ENCODE measurements at regions not wholly inside any gene's neighbourhood (a gene's known extent, or its start where the extent isn't known, plus 50 kb on each side); places are given as distances from the start of the nearest gene placed in this dataset.

DNA sequence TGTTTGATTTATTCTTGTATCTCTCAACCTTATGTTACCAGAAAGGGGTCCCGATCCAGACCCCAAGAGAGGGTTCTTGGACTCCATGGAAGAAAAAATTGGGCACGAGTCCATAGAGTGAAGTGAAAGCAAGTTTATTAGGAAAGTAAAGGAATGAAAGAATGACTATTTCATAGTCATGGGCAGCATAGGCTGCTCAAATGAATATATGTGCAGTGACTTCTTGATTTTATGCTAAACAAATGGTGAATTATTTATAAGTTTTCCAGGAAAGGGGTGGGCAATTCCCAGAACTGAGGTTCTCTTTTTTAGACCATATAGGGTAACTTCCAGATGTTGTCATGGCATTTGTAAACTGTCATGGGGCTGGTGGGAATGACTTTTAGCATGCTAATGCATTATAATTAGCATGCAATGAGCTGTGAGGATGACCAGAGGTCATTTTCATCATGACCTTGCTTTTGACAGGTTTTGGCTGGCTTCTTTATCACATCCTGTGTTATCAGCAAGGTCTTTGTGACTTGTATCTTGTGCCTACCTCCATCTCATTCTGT is 832.4 kb upstream of the CDH2 start:
- H3K4me1 ChIP-seq (replicated peaks), result no peaks in the 10 kb centered on the region
- no peak overlapping the region for H3K27ac ChIP-seq
- no peak overlapping the region for H3K4me3 ChIP-seq
- no peaks in the 10 kb centered on the region for H3K9me3 ChIP-seq (replicated peaks)
- DNase-seq (ENCODE audit: low read depth in 1 of 2, low spot score in 2 of 2), result no peak
- H3K36me3 ChIP-seq, result no peaks in the 10 kb centered on the region
- H3K27me3 ChIP-seq (replicated peaks), result no peaks in the 10 kb centered on the region

DNA sequence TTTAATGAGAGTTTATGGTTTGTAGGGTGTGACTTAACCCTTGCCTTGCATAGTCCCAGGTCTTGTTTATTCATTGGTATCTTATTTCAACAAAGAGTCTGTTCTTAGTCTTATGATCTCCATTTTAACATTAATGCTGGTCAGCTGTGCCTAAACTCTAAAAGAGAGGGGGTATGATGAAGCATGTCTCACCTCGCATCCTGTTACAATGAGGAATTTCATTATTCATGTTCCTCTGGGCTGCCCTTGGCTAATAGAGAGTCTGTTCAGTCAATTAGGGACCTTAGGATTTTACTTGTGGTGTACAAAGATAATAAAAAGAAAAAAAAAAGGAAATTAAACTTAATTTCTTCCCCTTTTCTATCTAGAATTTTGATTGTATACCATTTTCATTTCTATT is 831.9 kb upstream of the CDH2 start:
- DNase-seq (ENCODE audit: low read depth in 1 of 2, low spot score in 2 of 2), result no peak

DNA sequence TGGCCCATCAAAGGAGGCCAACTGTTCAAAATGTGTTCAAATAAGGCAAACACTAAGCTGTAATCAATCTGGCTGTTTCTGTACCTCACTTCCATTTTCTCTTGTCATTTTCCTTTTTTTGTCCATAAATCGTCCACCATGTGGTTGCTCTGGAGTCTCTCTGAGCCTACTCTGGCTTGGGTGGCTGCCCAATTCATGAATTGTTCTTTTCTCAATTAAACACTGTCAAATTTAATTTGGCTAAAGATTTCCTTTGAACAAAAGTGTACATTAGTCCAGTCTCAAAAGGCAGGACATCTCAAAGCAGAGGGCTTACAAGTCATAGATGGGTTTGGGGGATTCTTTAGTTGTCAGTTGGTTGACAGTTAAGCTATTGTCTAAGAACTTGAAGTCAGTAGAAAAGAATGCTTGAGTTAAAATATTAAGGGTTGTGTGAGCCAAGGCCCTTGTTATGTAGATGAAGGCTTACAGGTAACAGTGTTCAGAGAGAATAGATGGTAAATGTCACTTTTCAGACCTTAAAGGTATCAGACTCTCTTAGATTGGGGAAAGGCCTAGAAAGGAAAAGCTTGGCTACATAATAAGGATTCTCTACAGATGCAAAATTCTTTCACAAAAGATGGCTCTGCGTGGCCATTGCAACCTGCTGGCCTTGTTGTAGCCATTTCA is 831.2 kb upstream of the CDH2 start:
- H3K27ac ChIP-seq, result no peak overlapping the region
- H3K27me3 ChIP-seq (replicated peaks), result no peaks in the 10 kb centered on the region
- H3K36me3 ChIP-seq, result no peaks in the 10 kb centered on the region
- no peaks in the 10 kb centered on the region for H3K4me1 ChIP-seq (replicated peaks)
- no peak overlapping the region for H3K4me3 ChIP-seq
- DNase-seq (ENCODE audit: low read depth in 1 of 2, low spot score in 2 of 2), result no peak
- no peaks in the 10 kb centered on the region for H3K9me3 ChIP-seq (replicated peaks)

More for the DNA sequence above, 831.9 kb upstream of the CDH2 start:
- no peaks in the 10 kb centered on the region for H3K36me3 ChIP-seq
- no peak overlapping the region for H3K4me3 ChIP-seq
- H3K9me3 ChIP-seq (replicated peaks), result no peaks in the 10 kb centered on the region
- H3K27ac ChIP-seq, result no peak overlapping the region
- no peaks in the 10 kb centered on the region for H3K4me1 ChIP-seq (replicated peaks)
- no peaks in the 10 kb centered on the region for H3K27me3 ChIP-seq (replicated peaks)

DNA sequence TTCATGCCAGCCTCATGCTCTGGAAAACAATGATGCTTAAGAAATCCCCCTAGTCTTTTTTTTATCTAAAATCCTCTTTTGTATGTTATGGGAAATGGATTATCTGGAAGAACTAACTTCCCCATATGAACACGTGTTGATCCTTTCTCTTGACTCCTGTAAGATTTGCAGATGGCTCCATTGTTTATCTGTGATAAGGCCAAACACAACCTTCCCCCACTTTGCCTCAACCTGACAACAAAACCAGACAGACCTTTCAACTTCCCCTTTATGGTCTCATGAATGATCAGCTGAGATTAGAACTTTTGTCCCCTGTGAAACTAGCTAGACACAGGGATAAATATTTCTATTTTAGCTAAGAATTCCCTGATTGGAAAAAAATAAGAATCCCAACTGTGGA is 828.0 kb upstream of the CDH2 start:
- Histone ChIP-seq H3K27me3 (replicated peaks) (no peaks in the 10 kb centered on the region), H3K9me3 (replicated peaks) (no peaks in the 10 kb centered on the region), H3K36me3 (no peaks in the 10 kb centered on the region), H3K4me3 (no peak overlapping the region), H3K4me1 (replicated peaks) (no peaks in the 10 kb centered on the region), H3K27ac (no peak overlapping the region)
- DNase-seq (ENCODE audit: low read depth in 1 of 2, low spot score in 2 of 2), result no peak

DNA sequence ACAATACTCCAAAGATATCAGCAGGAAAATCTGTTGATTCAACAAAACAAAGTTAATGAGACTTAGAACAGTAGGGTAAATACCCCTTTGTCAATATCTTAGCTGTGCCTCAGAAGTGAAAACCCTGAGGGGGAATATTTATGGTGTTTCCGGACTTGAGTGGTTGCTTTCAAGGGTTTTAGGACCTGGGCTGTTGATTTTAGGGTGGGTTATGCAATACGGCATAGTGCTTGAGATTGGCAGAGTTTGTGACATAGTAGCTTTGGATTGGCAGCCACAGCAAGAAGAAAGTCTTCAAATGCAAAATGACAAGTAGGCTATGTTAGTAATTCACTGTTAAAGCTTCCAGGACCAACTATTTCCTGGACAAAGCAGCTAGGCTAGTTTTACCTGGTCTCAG is 826.3 kb upstream of the CDH2 start:
- no peaks in the 10 kb centered on the region for H3K9me3 ChIP-seq (replicated peaks)
- no peaks in the 10 kb centered on the region for H3K36me3 ChIP-seq
- no peak overlapping the region for H3K4me3 ChIP-seq
- DNase-seq (ENCODE audit: low read depth in 1 of 2, low spot score in 2 of 2), result no peak
- no peaks in the 10 kb centered on the region for H3K4me1 ChIP-seq (replicated peaks)
- H3K27ac ChIP-seq, result no peak overlapping the region
- H3K27me3 ChIP-seq (replicated peaks), result no peaks in the 10 kb centered on the region

DNA sequence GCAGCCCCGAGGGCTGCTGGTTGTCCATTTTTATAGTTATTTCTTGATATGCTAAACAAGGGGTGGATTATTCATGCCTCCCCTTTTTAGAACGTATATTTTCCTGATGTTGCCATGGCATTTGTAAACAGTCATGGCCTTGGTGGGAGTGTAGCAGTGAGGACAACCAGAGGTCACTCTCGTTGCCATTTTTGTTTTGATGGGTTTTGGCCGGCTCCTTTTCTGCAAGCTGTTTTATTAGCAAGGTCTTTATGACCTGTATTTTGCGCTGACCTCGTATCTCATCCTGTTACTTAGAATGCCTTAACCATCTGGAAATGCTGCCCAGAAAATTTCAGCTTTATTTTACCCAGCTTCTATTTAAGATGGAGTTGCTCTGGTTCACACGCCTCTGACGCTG is 825.8 kb upstream of the CDH2 start:
- H3K4me1 ChIP-seq (replicated peaks), result no peaks in the 10 kb centered on the region
- DNase-seq (ENCODE audit: low read depth in 1 of 2, low spot score in 2 of 2), result no peak

DNA sequence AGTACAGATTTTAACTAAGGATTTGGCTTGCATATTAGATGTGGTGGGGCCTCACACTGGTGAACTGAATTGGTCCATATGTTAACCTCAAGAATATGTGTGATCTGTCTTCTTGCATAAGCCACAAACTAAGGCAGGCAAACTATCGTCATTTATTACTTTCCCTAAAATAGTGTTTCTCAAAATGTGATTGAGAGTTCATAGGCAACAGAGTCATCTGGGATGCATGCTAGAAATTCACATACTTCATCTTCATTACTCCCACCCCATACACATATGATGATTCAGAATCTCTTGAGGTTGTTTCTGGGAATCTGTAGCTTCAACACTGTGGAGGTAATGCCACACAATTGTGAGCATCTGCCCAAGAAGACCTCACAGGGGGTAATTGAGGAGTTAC is 822.8 kb upstream of the CDH2 start:
- no peaks in the 10 kb centered on the region for H3K4me1 ChIP-seq (replicated peaks)
- H3K9me3 ChIP-seq (replicated peaks), result no peaks in the 10 kb centered on the region
- no peak for DNase-seq (ENCODE audit: low read depth in 1 of 2, low spot score in 2 of 2)
- H3K36me3 ChIP-seq, result no peaks in the 10 kb centered on the region
- H3K27ac ChIP-seq, result no peak overlapping the region
- H3K27me3 ChIP-seq (replicated peaks), result no peaks in the 10 kb centered on the region
- H3K4me3 ChIP-seq, result no peak overlapping the region

More for the DNA sequence above, 825.8 kb upstream of the CDH2 start:
- Histone ChIP-seq H3K27me3 (replicated peaks) (no peaks in the 10 kb centered on the region), H3K36me3 (no peaks in the 10 kb centered on the region), H3K4me3 (no peak overlapping the region), H3K27ac (no peak overlapping the region), H3K9me3 (replicated peaks) (no peaks in the 10 kb centered on the region)

DNA sequence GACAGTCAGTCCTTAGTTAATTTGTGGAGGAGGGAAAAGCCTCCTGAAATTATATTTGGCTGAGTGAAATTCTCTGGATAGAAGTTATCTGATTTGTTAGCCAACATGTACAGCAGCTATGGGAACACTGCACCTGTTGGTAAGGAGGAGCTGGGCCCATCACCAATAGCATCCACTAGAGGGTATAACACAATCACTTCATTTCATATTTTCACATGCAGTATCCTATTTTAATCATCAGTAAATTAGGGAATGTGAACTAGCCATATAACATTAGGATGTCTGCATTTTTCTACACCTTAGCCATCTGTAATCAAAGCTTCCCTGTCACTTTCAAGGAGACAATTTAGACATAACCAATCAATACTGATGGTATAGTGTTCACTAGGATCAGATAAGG is 818.4 kb upstream of the CDH2 start:
- Histone ChIP-seq H3K9me3 (replicated peaks) (no peaks in the 10 kb centered on the region), H3K27ac (no peak overlapping the region), H3K4me3 (no peak overlapping the region), H3K4me1 (replicated peaks) (no peaks in the 10 kb centered on the region), H3K36me3 (no peaks in the 10 kb centered on the region), H3K27me3 (replicated peaks) (no peaks in the 10 kb centered on the region)
- DNase-seq (ENCODE audit: low read depth in 1 of 2, low spot score in 2 of 2), result no peak

DNA sequence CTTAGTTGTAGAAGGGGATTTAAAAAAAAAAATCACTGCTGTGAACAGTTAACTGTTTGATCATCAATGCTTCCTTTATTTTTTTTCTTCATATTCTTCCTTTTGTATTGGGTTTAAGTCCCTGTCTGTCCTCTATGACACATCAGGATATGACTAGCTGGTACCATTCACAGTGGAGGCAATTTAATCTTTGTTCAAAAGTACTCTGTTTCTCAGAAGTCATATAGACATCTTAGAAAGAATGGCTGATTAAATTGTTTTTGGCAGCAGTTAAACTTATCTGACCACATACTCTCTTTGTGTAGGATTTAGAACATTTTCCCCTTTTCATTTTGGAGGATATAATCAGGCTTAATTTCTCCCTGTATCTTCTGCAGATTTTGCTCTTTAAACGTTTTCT is 807.8 kb upstream of the CDH2 start:
- Histone ChIP-seq H3K27me3 (replicated peaks) (no peaks in the 10 kb centered on the region), H3K27ac (no peak overlapping the region), H3K36me3 (no peaks in the 10 kb centered on the region), H3K4me1 (replicated peaks) (no peaks in the 10 kb centered on the region), H3K4me3 (no peak overlapping the region), H3K9me3 (replicated peaks) (no peaks in the 10 kb centered on the region)
- no peak for DNase-seq (ENCODE audit: low read depth in 1 of 2, low spot score in 2 of 2)

DNA sequence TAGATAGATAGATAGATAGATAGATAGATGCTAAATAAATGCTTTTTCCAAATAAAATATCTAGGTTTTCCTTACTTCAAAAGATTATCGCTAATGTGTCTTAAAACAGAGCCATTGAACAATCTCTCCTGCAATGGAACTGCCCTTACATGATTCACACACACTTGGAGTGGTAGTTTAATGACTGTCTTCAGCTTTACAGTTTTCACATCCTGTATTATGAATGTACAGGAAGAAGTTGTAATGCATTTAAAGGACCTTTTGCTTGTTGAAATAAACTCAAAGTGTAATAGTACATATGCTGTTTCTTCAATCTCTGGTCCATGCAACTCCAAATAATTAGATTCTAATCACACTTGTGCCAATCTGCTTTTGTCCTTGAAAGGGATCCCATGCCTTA is 797.6 kb upstream of the CDH2 start:
- no peaks in the 10 kb centered on the region for H3K9me3 ChIP-seq (replicated peaks)
- no peak overlapping the region for H3K4me3 ChIP-seq
- no peak overlapping the region for H3K27ac ChIP-seq
- no peaks in the 10 kb centered on the region for H3K27me3 ChIP-seq (replicated peaks)
- H3K36me3 ChIP-seq, result no peaks in the 10 kb centered on the region
- no peak for DNase-seq (ENCODE audit: low read depth in 1 of 2, low spot score in 2 of 2)
- no peaks in the 10 kb centered on the region for H3K4me1 ChIP-seq (replicated peaks)

DNA sequence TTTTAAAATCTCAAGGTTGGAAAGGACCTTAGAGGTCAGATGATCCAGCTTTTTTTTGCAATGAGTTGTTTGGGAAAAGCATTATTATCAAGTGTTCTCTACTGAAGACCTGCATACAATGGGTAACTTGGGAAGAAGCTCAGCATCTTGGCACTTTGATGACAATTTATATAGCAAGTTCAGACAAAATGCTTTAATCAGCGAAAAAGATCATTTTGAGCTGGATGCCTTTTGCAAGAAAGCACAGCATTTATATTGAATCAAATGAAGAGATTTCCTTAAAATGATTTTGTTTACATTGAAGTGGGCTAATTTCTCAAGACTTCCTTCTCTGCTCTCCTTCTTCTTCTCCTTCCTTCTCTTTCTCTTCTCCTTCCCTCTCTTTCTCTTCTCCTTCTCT is 796.4 kb upstream of the CDH2 start:
- Histone ChIP-seq H3K27me3 (replicated peaks) (no peaks in the 10 kb centered on the region), H3K4me1 (replicated peaks) (no peaks in the 10 kb centered on the region), H3K36me3 (no peaks in the 10 kb centered on the region), H3K4me3 (no peak overlapping the region), H3K27ac (no peak overlapping the region), H3K9me3 (replicated peaks) (no peaks in the 10 kb centered on the region)
- DNase-seq (ENCODE audit: low read depth in 1 of 2, low spot score in 2 of 2), result no peak

DNA sequence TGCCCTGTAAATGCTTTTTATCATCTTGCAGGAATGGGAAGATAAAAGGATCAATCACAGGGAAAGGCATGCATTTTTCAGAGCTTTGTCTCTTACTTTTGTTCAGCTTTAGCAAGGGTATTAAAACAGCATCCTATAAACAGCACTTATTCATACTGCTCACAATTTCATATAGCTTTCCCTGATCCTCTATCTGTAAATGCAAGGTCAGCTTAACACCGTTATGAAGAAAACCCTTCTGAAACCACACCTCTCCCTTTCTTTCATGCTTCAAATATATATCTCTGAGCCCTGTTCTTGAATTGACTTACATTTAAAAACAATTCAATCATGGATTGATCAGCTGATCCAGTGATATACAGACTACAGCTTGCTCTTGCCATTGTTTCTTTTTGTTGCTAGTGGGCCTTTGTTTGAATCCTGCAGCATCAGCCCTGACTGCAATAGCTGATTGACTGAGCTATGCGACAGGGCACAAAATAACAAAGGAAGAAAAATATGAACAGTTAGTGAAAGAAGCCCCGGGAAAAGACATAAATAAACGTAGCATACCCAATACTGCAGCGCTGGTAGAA is 795.5 kb upstream of the CDH2 start:
- Histone ChIP-seq H3K4me1 (replicated peaks) (no peaks in the 10 kb centered on the region), H3K36me3 (no peaks in the 10 kb centered on the region), H3K4me3 (no peak overlapping the region), H3K9me3 (replicated peaks) (no peaks in the 10 kb centered on the region), H3K27me3 (replicated peaks) (no peaks in the 10 kb centered on the region), H3K27ac (no peak overlapping the region)
- DNase-seq (ENCODE audit: low read depth in 1 of 2, low spot score in 2 of 2), result no peak

DNA sequence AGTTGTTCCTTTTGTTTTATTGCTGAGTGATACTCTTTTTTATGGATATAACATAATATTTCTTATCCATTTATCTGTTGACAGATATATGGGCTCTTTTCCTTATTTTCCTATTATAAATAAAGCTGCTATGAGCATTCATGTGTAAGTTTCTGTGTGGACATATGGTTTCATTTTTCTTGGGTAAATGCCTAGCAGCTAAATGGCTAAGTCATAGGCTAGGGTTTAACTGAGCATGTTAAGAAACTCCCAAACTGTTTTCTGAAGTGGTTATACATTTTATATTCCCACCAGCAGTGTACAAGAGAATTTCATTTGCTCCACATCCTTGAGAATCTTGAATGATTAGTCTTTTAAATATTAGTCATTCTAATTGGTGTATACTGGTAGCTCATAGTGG is 786.6 kb upstream of the CDH2 start:
- Histone ChIP-seq H3K4me3 (no peak overlapping the region), H3K27ac (no peak overlapping the region)
- DNase-seq (ENCODE audit: low read depth in 1 of 2, low spot score in 2 of 2), result no peak

DNA sequence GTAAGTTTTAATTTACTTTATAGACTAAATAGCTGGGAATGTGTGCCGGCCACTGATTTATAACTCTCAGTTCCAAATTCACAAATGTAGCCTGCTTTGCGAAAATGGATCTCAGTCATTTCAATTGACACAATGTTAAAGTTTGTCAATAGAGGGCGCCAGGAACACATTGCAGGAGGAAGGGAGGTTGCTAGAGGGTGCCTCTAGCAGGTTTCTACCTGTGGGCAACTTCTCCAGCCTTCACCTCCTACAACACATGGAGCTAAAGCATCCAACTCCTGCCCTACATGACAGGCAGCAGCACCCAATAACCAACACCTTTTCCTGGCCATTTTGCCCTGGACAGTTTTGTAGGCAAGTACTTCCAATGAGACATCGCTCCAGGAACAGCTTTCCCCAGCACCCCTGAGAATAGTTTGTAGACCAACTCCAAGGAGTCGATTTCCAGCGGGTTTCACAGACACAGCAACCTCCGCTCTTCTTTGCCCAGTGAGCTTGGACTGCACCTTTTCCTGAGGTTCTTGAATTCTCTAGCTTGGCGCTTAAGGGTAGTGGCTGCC is 784.8 kb upstream of the CDH2 start:
- H3K9me3 ChIP-seq (replicated peaks), result no peaks in the 10 kb centered on the region
- no peaks in the 10 kb centered on the region for H3K4me1 ChIP-seq (replicated peaks)
- no peak overlapping the region for H3K27ac ChIP-seq
- peak in 1 of 2 experiments; percentile 37 for DNase-seq (ENCODE audit: low read depth in 1 of 2, low spot score in 2 of 2)
- H3K27me3 ChIP-seq (replicated peaks), result no peaks in the 10 kb centered on the region
- no peak overlapping the region for H3K4me3 ChIP-seq
- H3K36me3 ChIP-seq, result no peaks in the 10 kb centered on the region

More for the DNA sequence above, 786.6 kb upstream of the CDH2 start:
- Histone ChIP-seq H3K4me1 (replicated peaks) (no peaks in the 10 kb centered on the region), H3K9me3 (replicated peaks) (no peaks in the 10 kb centered on the region), H3K36me3 (no peaks in the 10 kb centered on the region), H3K27me3 (replicated peaks) (no peaks in the 10 kb centered on the region)

All from SJSA1 (cell line).